Gastrocnemius medialis (tissue), 4 donors: ENCODE measurements at regions not wholly inside any gene's neighbourhood (a gene's known extent, or its start where the extent isn't known, plus 50 kb on each side); places are given as distances from the start of the nearest gene placed in this dataset.

Experiments
- POLR2A ChIP-seq, 2 donors: fragments of 450-650 bp; IDR thresholded peaks; one replicate each; pipeline ENCODE4 v1.6.1; 2017; ENCODE audit warnings: antibody characterized with exemption in 2 of 2, mild to moderate bottlenecking in 2 of 2, moderate library complexity in 2 of 2
- TF ChIP-seq, protein P1 (sequence below), 5 experiments: fragments of 450-650 bp in 3 of 5; fragments of 200-600 bp in 2 of 5; sonication (generic) in 2 of 5; IDR thresholded peaks in 4 of 5; conservative IDR thresholded peaks in 1 of 5; 1 replicate in 4 of 5; 2 replicates in 1 of 5; pipeline ENCODE4 v1.5.1; 2016 to 2019; ENCODE audit warnings: antibody characterized with exemption in 5 of 5, mild to moderate bottlenecking in 3 of 5, moderate library complexity in 3 of 5

DNA sequence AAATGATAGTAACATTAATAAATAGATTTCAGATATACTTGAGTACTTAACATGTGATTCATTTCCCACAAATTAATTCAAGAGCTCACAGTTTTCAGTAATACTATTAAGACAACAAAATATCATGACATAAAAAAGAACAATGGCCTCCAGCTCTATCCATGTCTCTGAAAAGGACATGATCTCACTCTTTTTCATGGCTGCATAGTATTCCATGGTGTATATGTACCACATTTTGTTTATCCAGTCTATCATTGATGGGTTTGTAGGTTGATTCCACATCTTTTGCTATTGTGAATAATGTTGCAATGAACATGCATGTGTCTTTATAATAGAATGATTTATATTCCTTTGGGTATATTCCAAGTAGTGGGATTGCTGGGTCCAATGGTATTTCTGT is 1012.8 kb upstream of the ALCAM start:
- TF ChIP-seq, protein P1, sequence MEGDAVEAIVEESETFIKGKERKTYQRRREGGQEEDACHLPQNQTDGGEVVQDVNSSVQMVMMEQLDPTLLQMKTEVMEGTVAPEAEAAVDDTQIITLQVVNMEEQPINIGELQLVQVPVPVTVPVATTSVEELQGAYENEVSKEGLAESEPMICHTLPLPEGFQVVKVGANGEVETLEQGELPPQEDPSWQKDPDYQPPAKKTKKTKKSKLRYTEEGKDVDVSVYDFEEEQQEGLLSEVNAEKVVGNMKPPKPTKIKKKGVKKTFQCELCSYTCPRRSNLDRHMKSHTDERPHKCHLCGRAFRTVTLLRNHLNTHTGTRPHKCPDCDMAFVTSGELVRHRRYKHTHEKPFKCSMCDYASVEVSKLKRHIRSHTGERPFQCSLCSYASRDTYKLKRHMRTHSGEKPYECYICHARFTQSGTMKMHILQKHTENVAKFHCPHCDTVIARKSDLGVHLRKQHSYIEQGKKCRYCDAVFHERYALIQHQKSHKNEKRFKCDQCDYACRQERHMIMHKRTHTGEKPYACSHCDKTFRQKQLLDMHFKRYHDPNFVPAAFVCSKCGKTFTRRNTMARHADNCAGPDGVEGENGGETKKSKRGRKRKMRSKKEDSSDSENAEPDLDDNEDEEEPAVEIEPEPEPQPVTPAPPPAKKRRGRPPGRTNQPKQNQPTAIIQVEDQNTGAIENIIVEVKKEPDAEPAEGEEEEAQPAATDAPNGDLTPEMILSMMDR (IDR thresholded peaks at IDR 0.05 in 4 of 5, conservative IDR thresholded peaks at IDR 0.05 in 1 of 5), result no peak
- no peak for TF ChIP-seq POLR2A (IDR thresholded peaks at IDR 0.05)
